CD14-positive monocyte (primary cell): ENCODE measurements at regions not wholly inside any gene's neighbourhood (a gene's known extent, or its start where the extent isn't known, plus 50 kb on each side); places are given as distances from the start of the nearest gene placed in this dataset.

Experiments used
- DNase-seq, 3 donors: peaks; one replicate each; pipeline ENCODE4 v3.0.0-alpha.2; 2011 to 2022
- H2AFZ ChIP-seq: 2 replicates; pipeline ENCODE4 v1.6.0; 2012; ENCODE audit warnings: mild to moderate bottlenecking, low read depth, low read length, inconsistent platforms; ENCODE audit not compliant: insufficient read depth, poor library complexity, severe bottlenecking
- H3K27ac ChIP-seq, 2 donors: 1 replicate in 1 of 2; 2 replicates in 1 of 2; pipeline ENCODE4 v1.5.1; 2012 to 2013; ENCODE audit warnings: low read length in 2 of 2, control low read depth in 1 of 2, inconsistent platforms in 1 of 2, low read depth in 1 of 2, mild to moderate bottlenecking in 1 of 2
- H3K27me3 ChIP-seq, 2 donors: one replicate each; pipeline versions ENCODE4 v1.6.0 to v1.6.1; 2011 to 2013; ENCODE audit warnings: low read length in 2 of 2; ENCODE audit not compliant: control insufficient read depth in 2 of 2, insufficient read depth in 2 of 2
- H3K36me3 ChIP-seq, 2 donors: replicated peaks in 1 of 2; 1 replicate in 1 of 2; 2 replicates in 1 of 2; pipeline versions ENCODE4 v1.5.1 to v1.6.1; 2012 to 2013; ENCODE audit warnings: low read length in 2 of 2, control low read depth in 1 of 2, inconsistent platforms in 1 of 2, mild to moderate bottlenecking in 1 of 2; ENCODE audit not compliant: insufficient read depth in 2 of 2, control insufficient read depth in 1 of 2
- H3K4me1 ChIP-seq, 2 donors: 1 replicate in 1 of 2; 2 replicates in 1 of 2; pipeline versions ENCODE4 v1.5.1 to v1.6.1; 2012 to 2013; ENCODE audit warnings: low read length in 2 of 2, control low read depth in 1 of 2, inconsistent platforms in 1 of 2, mild to moderate bottlenecking in 1 of 2, moderate library complexity in 1 of 2; ENCODE audit not compliant: insufficient read depth in 2 of 2, control insufficient read depth in 1 of 2
- H3K4me2 ChIP-seq: replicated peaks from 2 replicates; pipeline ENCODE3; 2012; ENCODE audit warnings: low read length, moderate library complexity, mild to moderate bottlenecking; ENCODE audit not compliant: poor library complexity, severe bottlenecking; ENCODE audit errors: extremely low read depth
- H3K4me3 ChIP-seq, 3 experiments: fragments of 200-600 bp in 1 of 3; sonication (generic) in 1 of 3; replicated peaks in 1 of 3; 1 replicate in 2 of 3; 2 replicates in 1 of 3; pipeline ENCODE4 v1.5.1; 2011 to 2013; ENCODE audit warnings: low read length in 3 of 3, mild to moderate bottlenecking in 3 of 3, control low read depth in 2 of 3, low read depth in 2 of 3, inconsistent platforms in 1 of 3, moderate library complexity in 1 of 3
- H3K79me2 ChIP-seq: 2 replicates; pipeline ENCODE4 v1.6.0; 2012; ENCODE audit warnings: mild to moderate bottlenecking, control low read depth, inconsistent platforms, low read length, moderate library complexity; ENCODE audit not compliant: insufficient read depth
- H3K9ac ChIP-seq: 2 replicates; pipeline ENCODE4 v1.6.0; 2017; ENCODE audit warnings: low read length, mild to moderate bottlenecking; ENCODE audit not compliant: insufficient read depth, poor library complexity, severe bottlenecking
- H3K9me3 ChIP-seq, 2 donors: replicated peaks in 1 of 2; 1 replicate in 1 of 2; 2 replicates in 1 of 2; pipeline versions ENCODE4 v1.5.1 to v1.6.1; 2012 to 2013; ENCODE audit warnings: low read length in 2 of 2, control low read depth in 1 of 2; ENCODE audit not compliant: control insufficient read depth in 1 of 2, insufficient read depth in 1 of 2
- H4K20me1 ChIP-seq: 2 replicates; pipeline ENCODE4 v1.6.0; 2012; ENCODE audit warnings: mild to moderate bottlenecking, low read length, control low read depth, moderate library complexity; ENCODE audit not compliant: insufficient read depth
- H3K27ac Mint-ChIP-seq, 7 donors: one replicate each; pipeline ENCODE4 v1.8.0; 2020; ENCODE audit warnings: mild to moderate bottlenecking in 7 of 7, mixed read lengths in 7 of 7, moderate library complexity in 6 of 7, inconsistent platforms in 2 of 7
- H3K27me3 Mint-ChIP-seq, 3 donors: one replicate each; pipeline ENCODE4 v1.8.0; 2021 to 2022; ENCODE audit warnings: low read depth in 3 of 3, mild to moderate bottlenecking in 3 of 3, mixed read lengths in 3 of 3, moderate library complexity in 3 of 3, inconsistent platforms in 1 of 3
- H3K36me3 Mint-ChIP-seq, 2 donors: one replicate each; pipeline ENCODE4 v1.8.0; 2020; ENCODE audit warnings: mixed read lengths in 2 of 2, inconsistent platforms in 1 of 2, mild to moderate bottlenecking in 1 of 2
- H3K4me1 Mint-ChIP-seq: one replicate; pipeline ENCODE4 v1.8.0; 2020; ENCODE audit warnings: mild to moderate bottlenecking, mixed read lengths
- H3K4me3 Mint-ChIP-seq, 2 donors: one replicate each; pipeline ENCODE4 v1.8.0; 2020; ENCODE audit warnings: mild to moderate bottlenecking in 2 of 2, mixed read lengths in 2 of 2, moderate library complexity in 1 of 2
- H3K9me3 Mint-ChIP-seq, 7 donors: one replicate each; pipeline ENCODE4 v1.8.0; 2020 to 2022; ENCODE audit warnings: mixed read lengths in 7 of 7, mild to moderate bottlenecking in 6 of 7, moderate library complexity in 6 of 7, inconsistent platforms in 2 of 7
- WGBS: methylation state at CpG from one replicate; pipeline ENCODE4 v1.1.5; 2013; ENCODE audit warnings: missing lambda C conversion rate; ENCODE audit not compliant: insufficient coverage; 5-methylcytosine and 5-hydroxymethylcytosine counted together
- intact Hi-C, 2 donors: fragments of 100-400 bp; cut with micrococcal nuclease; formaldehyde crosslinking; loops; one replicate each; pipeline versions ENCODE4 v1.15.0 to v1.15.1; 2023
- TF ChIP-seq, protein P1 (sequence below): fragments of 200-600 bp; IDR thresholded peaks from one replicate; pipeline ENCODE4 v1.8.0; 2022; ENCODE audit warnings: antibody characterized with exemption, mild to moderate bottlenecking

DNA sequence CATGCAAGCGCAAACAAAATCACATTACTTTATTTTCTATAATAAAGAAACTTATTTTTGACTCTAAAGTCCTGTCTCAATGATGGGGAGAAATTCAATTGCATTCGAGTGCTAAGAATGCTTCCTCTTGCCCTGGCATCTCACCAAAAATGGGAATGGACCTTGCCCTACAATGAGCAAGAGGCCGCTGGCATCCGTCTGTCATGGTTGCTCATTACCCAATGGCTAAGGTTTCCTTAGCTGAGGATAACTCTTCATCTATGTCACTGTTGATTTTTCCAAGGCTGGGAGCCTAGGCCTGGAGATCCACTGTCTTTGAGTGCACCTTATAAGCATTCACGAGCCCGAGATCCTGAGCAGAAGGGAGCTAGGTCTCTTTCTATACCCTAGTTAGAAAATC is 471.3 kb upstream of the NRSN1 start:
- Histone ChIP-seq H3K27me3 (no peaks in the 10 kb centered on the region), H4K20me1 (no peaks in the 10 kb centered on the region), H3K9ac (no peak overlapping the region), H3K79me2 (no peaks in the 10 kb centered on the region), H2AFZ (no peak overlapping the region), H3K4me1 (no peaks in the 10 kb centered on the region), H3K4me2 (no peak overlapping the region), H3K27ac (no peak overlapping the region), H3K4me3 (no peak overlapping the region), H3K36me3 (no peaks in the 10 kb centered on the region), H3K9me3 (peaks cover 0 to 2% of the 10 kb centered on the region in 2 donors)
- no peaks in the 10 kb centered on the region for H3K4me1 Mint-ChIP-seq
- H3K36me3 Mint-ChIP-seq, result no peaks in the 10 kb centered on the region
- H3K27ac Mint-ChIP-seq, result peak overlapping the region in 1 of 7 donors; percentile 2
- H3K4me3 Mint-ChIP-seq, result no peak overlapping the region
- TF ChIP-seq, protein P1, sequence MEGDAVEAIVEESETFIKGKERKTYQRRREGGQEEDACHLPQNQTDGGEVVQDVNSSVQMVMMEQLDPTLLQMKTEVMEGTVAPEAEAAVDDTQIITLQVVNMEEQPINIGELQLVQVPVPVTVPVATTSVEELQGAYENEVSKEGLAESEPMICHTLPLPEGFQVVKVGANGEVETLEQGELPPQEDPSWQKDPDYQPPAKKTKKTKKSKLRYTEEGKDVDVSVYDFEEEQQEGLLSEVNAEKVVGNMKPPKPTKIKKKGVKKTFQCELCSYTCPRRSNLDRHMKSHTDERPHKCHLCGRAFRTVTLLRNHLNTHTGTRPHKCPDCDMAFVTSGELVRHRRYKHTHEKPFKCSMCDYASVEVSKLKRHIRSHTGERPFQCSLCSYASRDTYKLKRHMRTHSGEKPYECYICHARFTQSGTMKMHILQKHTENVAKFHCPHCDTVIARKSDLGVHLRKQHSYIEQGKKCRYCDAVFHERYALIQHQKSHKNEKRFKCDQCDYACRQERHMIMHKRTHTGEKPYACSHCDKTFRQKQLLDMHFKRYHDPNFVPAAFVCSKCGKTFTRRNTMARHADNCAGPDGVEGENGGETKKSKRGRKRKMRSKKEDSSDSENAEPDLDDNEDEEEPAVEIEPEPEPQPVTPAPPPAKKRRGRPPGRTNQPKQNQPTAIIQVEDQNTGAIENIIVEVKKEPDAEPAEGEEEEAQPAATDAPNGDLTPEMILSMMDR, result no peak
- H3K9me3 Mint-ChIP-seq, result peaks cover 0 to 9% (median 2%) of the 10 kb centered on the region in 7 donors
- intact Hi-C loops, result no loop called here
- no peak for DNase-seq
- 66% methylated on average over 5 of the region's 6 CpGs for WGBS
- peaks cover 0 to 6% (median 3%) of the 10 kb centered on the region in 3 donors for H3K27me3 Mint-ChIP-seq

DNA sequence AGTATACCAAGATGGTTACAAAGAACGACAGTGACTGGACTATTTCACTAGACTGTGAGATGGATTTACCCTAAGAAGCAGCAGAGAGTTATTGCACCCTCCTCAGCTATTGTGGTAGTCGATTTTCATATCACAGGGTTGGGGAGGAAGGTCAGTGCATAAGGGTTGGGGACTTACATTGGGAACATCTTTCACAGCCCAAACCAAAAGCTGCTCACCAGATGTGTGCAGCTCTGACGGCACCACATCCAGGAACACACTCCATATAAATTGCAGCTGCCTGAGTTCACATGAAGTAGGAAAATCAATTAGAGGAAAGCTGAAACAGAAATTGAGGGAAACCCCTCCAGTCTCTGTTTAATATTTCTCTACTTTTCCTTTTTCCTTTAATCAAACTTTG is 470.5 kb upstream of the NRSN1 start:
- TF ChIP-seq, protein P1, result no peak
- no peaks in the 10 kb centered on the region for H3K4me1 Mint-ChIP-seq
- H3K4me1 ChIP-seq, result no peaks in the 10 kb centered on the region
- no peaks in the 10 kb centered on the region for H3K79me2 ChIP-seq
- no peak for DNase-seq
- no peaks in the 10 kb centered on the region for H4K20me1 ChIP-seq
- H3K27ac ChIP-seq, result no peak overlapping the region
- intact Hi-C loops, result no loop called here
- H3K4me3 ChIP-seq, result no peak overlapping the region
- H3K4me3 Mint-ChIP-seq, result no peak overlapping the region
- no peaks in the 10 kb centered on the region for H3K27me3 ChIP-seq
- H3K36me3 ChIP-seq, result no peaks in the 10 kb centered on the region
- no peak overlapping the region for H2AFZ ChIP-seq
- no peak overlapping the region for H3K9ac ChIP-seq
- H3K9me3 Mint-ChIP-seq, result peaks cover 0 to 9% (median 2%) of the 10 kb centered on the region in 7 donors
- H3K4me2 ChIP-seq, result no peak overlapping the region
- peaks cover 0 to 2% of the 10 kb centered on the region in 2 donors for H3K9me3 ChIP-seq
- WGBS, result 83% methylated on average over 1 of the region's 3 CpGs
- H3K36me3 Mint-ChIP-seq, result no peaks in the 10 kb centered on the region
- H3K27me3 Mint-ChIP-seq, result peaks cover 0 to 5% (median 3%) of the 10 kb centered on the region in 3 donors
- H3K27ac Mint-ChIP-seq, result no peak overlapping the region
